CD4-positive, alpha-beta T cell treated with Interleukin-17A for 4 hours (primary cell): ENCODE measurements at regions not wholly inside any gene's neighbourhood (a gene's known extent, or its start where the extent isn't known, plus 50 kb on each side); places are given as distances from the start of the nearest gene placed in this dataset.

Experiments used
- DNase-seq: peaks from one replicate; pipeline ENCODE4 v3.0.0-alpha.2; 2020; ENCODE audit warnings: mixed read lengths

- no peak for DNase-seq
Observed at GRCh38 chr12:130074661-130075406, 87.4 kb upstream of the FZD10 start.

- no peak for DNase-seq
Observed at GRCh38 chr12:130075497-130076076, 86.7 kb upstream of the FZD10 start.

DNA sequence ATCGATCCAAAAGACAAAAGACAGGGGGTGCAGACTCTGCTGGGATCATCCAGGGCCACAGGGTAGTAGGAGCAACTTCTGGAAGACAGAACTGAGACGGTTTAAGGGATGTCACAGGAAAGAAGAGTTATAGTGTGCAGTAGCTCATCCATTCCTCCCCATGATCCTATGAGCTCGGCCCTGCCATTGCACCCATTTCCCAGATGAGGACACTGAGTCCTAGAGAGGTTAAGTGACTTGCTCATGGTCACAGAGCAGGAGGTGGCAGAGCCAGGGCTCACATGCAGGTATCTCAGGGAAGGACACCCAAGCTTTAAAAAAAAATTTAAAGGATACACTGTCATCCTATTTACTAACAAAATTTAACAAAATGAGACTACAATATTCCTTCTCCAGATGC lies 86.1 kb upstream of the FZD10 start:
- DNase-seq = no peak

- no peak for DNase-seq
Observed at GRCh38 chr12:130076752-130077151, 85.5 kb upstream of the FZD10 start.

- DNase-seq = no peak
Observed at GRCh38 chr12:130078852-130079251, 83.4 kb upstream of the FZD10 start.

- DNase-seq = no peak
Observed at GRCh38 chr12:130079279-130079678, 83.0 kb upstream of the FZD10 start.

GRCh38 chr12:130080205-130080604 lies 82.1 kb upstream of the FZD10 start:
- no peak for DNase-seq

GRCh38 chr12:130081117-130081805 lies 81.0 kb upstream of the FZD10 start:
- DNase-seq = no peak

GRCh38 chr12:130083002-130083401 lies 79.3 kb upstream of the FZD10 start:
- DNase-seq = no peak

DNA sequence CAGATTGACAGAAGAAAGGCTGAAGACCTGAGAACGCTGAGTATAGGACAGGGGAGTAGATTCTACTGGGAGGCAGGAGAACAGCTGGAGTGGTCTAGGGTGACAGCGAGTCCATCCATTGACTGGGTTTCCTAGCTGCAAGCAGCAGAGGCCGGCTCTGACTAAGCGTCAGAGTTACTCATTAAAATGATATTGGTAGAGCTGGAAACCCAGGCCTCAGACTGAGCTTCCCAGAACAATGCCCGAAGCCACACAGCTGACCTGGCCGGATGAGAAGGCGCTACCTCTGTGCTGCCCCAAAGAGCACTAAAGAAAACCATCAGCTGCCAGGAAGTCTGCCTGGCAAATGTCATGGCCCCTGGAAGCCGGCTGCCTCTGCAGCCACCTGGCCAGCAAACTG lies 78.5 kb upstream of the FZD10 start:
- DNase-seq = no peak

DNA sequence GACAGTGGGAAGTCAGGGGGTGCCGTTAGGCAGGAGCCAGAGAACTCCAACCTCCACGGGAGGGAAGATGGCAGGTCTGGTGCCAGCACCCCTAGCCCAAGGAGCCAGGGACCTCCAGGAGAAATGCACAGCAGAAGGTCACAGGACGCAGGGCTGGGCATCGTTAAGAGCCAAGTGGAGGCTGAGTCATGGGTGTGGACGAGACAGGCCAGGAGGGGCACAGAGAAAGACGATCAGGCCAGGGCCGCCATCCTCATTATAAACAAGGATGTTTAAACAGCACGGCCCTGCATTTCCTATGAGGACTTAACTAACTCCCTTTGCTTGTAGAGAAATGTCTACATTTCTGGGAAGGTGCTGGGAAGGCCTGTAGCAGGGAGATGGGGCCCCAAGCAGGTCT lies 77.9 kb upstream of the FZD10 start:
- DNase-seq = no peak

DNA sequence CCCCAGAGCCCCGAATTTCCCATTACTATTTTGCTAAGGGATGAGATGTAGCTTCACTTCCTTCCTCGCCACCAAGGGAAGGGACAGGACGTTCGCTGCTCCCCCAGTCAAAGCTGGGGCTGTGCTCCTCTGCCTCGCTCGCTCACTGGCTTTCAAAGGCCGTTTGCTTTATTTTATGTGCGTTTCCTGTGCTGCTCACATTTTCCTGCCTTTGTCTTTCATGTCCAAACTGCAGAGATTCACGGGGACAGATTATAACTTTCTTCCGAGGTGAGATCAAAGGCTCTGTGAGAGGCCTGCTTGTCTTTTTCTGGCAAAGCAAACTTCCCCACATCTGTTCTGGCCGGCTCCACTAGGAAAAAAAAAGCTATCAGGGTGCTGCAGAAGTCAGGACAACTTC lies 76.0 kb upstream of the FZD10 start:
- DNase-seq = peak; percentile 43

DNA sequence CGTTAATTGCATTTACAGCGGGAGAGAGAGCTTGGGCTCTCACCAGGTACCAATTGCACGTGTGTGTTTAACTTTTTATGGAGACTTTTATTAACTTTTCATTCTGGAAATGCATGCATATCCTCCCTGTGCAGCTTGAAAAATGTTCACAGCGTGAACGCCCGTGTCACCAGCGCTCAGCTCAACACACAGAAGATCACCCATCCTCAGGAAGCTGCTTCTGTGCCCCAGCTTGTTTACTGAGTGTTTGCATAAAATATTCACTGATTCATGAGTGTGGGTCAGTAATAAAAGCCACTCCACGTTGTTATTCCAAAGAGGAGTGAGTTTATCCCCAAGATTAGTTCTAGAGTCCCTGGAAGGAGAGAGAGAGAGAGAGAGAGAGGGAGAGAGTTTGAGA lies 75.5 kb upstream of the FZD10 start:
- DNase-seq = no peak

GRCh38 chr12:130087222-130087621 lies 75.0 kb upstream of the FZD10 start:
- peak; percentile 39 for DNase-seq

GRCh38 chr12:130088504-130088903 lies 73.8 kb upstream of the FZD10 start:
- DNase-seq = no peak

- no peak for DNase-seq
Observed at GRCh38 chr12:130090542-130090941, 71.7 kb upstream of the FZD10 start.

DNA sequence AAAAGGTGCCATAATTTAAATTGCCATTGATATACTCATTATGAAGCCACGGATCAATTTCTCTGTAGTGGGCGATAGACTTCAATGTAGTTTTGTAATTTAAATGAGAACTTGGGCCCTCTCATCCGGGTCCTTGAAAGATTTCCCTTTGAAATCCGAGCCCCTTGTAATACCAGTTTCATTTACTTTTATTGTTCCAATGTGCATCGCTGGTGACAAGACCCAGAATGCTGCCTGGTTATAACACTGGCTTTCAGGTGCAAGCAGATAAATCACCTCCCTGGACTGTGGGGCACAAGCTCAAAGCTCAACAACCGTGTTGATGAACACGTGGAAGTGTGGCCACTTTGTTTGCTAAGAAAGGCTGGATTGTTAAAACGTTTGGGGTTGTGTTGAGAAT lies 68.9 kb upstream of the FZD10 start:
- DNase-seq = no peak

DNA sequence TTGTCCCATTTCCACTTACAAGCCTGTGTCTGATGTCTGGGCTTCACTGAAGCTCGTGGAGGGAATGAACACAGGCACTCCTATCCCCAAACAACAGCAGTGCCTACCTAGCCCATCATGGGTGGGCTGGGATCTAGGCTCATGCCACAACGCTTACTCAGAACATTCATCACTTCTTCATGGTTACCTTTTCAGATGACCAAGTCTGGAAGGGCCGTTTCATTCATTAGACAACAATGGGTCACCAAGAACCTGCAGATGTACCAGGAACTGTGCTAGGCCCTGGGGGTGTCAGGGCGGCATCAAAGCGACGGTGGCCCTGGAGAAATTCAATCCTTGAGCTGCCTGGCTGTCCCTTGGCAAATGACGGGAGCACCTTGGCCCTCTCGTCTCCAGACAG lies 64.9 kb upstream of the FZD10 start:
- DNase-seq = no peak

DNA sequence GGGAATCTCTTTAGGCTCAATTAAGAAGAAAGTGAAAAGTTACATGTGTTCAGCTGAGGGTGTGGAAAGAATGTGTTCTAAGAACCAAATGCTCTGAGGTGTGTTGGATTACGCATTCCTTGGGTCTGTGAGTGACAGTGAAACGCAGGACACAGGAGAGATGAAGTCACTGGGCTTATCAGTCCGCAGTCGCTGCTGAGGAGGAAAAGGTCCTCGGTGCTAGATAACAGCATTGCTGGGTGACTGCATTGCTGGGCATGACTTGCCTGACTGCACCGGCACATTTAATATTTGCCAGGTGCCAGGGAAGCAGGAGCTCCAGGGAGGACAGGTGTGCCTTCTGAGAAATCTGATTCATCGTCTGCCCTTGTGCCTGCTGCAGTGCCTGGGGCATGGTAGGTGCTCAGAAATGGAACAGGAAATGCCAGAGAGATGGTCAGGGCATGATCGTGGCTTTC lies 64.4 kb upstream of the FZD10 start:
- DNase-seq = no peak

- DNase-seq = no peak
Observed at GRCh38 chr12:130098301-130099005, 63.8 kb upstream of the FZD10 start.

GRCh38 chr12:130100634-130101362 lies 61.5 kb upstream of the FZD10 start:
- no peak for DNase-seq

DNA sequence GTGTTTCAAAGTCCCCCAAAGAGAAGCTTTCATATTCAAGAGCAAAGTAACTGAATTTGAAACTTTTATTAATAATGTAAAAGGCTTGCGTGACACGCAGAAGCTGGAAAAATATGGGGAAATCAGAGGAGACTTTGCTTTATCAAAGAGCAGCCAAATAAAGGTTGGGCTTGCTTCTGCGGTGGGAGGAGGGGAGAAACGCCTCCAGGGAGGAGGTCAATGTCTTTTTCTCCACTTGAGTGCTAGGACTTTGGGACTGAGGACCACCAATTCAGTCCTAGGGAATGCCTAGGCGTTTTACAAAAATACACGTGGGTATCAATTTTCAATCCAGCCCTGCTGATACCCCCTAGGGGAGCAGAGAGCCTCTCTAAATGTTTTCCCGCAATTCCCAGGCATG lies 60.9 kb upstream of the FZD10 start:
- DNase-seq = no peak

GRCh38 chr12:130102266-130102665 lies 60.0 kb upstream of the FZD10 start:
- no peak for DNase-seq
